ENCODE measurements at regions not wholly inside any gene's neighbourhood (a gene's known extent, or its start where the extent isn't known, plus 50 kb on each side); places are given as distances from the start of the nearest gene placed in this dataset.

DNA sequence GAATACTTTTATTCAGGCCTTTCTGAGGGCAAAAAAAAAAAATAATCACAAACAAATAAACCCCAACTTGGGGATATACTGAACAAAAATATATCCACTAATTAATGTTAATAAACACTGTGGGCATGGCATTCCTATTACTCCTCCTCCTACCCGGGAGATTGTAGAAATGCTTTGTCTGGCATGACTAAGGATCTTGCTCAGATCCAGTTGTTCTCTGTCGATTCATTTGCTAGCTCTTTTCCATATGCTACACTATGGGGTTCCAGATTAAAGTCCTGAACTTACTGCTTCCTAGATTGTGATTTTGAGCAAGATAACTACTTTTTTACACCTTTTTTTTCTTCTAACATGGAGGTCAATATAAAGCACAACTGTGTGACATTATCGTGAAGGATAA, 102.2 kb upstream of the PRR16 start:
- TF ChIP-seq, protein P1, sequence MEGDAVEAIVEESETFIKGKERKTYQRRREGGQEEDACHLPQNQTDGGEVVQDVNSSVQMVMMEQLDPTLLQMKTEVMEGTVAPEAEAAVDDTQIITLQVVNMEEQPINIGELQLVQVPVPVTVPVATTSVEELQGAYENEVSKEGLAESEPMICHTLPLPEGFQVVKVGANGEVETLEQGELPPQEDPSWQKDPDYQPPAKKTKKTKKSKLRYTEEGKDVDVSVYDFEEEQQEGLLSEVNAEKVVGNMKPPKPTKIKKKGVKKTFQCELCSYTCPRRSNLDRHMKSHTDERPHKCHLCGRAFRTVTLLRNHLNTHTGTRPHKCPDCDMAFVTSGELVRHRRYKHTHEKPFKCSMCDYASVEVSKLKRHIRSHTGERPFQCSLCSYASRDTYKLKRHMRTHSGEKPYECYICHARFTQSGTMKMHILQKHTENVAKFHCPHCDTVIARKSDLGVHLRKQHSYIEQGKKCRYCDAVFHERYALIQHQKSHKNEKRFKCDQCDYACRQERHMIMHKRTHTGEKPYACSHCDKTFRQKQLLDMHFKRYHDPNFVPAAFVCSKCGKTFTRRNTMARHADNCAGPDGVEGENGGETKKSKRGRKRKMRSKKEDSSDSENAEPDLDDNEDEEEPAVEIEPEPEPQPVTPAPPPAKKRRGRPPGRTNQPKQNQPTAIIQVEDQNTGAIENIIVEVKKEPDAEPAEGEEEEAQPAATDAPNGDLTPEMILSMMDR (IDR thresholded peaks at IDR 0.05) = no peak
- no peak for TF ChIP-seq POLR2A (IDR thresholded peaks at IDR 0.05)

All from sigmoid colon (tissue), 3 donors.